Thyroid gland (tissue), 4 donors: ENCODE measurements at regions not wholly inside any gene's neighbourhood (a gene's known extent, or its start where the extent isn't known, plus 50 kb on each side); places are given as distances from the start of the nearest gene placed in this dataset.

Source experiments
- DNase-seq, 2 donors: peaks; one replicate each; pipeline ENCODE4 v3.0.0-alpha.2; 2019
- H3K27ac ChIP-seq, 3 donors: fragments of 200-600 bp; sonication (generic); 1 replicate in 2 of 3; 2 replicates in 1 of 3; pipeline ENCODE4 v1.5.1; 2016 to 2019; ENCODE audit warnings: mild to moderate bottlenecking in 1 of 3, moderate library complexity in 1 of 3
- H3K27me3 ChIP-seq: fragments of 200-600 bp; sonication (generic); one replicate; pipeline ENCODE4 v1.5.1; 2019
- H3K36me3 ChIP-seq, 2 donors: fragments of 200-600 bp; sonication (generic); one replicate each; pipeline ENCODE4 v1.5.1; 2016 to 2019
- H3K4me1 ChIP-seq, 2 donors: fragments of 200-600 bp; sonication (generic); one replicate each; pipeline ENCODE4 v1.5.1; 2017 to 2019
- H3K4me3 ChIP-seq, 3 donors: fragments of 200-600 bp; sonication (generic); replicated peaks in 1 of 3; 1 replicate in 2 of 3; 2 replicates in 1 of 3; pipeline ENCODE4 v1.5.1; 2016; ENCODE audit warnings: mild to moderate bottlenecking in 1 of 3
- H3K9me3 ChIP-seq: fragments of 200-600 bp; sonication (generic); one replicate; pipeline ENCODE4 v1.5.1; 2017
- POLR2A ChIP-seq, 2 donors: fragments of 450-650 bp; IDR thresholded peaks; one replicate each; pipeline ENCODE4 v1.6.1; 2017; ENCODE audit warnings: antibody characterized with exemption in 2 of 2, mild to moderate bottlenecking in 2 of 2, moderate library complexity in 1 of 2
- WGBS, 2 donors: methylation state at CpG; one replicate each; pipeline ENCODE4 v1.1.5; 2017; 5-methylcytosine and 5-hydroxymethylcytosine counted together
- intact Hi-C: fragments of 100-400 bp; cut with DNase I; formaldehyde crosslinking; loops from one replicate; pipeline ENCODE4 v1.15.1; 2023
- TF ChIP-seq, protein P1 (sequence below), 6 experiments: fragments of 200-600 bp in 3 of 6; fragments of 450-650 bp in 3 of 6; sonication (generic) in 3 of 6; IDR thresholded peaks; one replicate each; pipeline ENCODE4 v1.5.1; 2016 to 2019; ENCODE audit warnings: antibody characterized with exemption in 6 of 6, mild to moderate bottlenecking in 2 of 6, inconsistent platforms in 1 of 6, moderate library complexity in 1 of 6

DNA sequence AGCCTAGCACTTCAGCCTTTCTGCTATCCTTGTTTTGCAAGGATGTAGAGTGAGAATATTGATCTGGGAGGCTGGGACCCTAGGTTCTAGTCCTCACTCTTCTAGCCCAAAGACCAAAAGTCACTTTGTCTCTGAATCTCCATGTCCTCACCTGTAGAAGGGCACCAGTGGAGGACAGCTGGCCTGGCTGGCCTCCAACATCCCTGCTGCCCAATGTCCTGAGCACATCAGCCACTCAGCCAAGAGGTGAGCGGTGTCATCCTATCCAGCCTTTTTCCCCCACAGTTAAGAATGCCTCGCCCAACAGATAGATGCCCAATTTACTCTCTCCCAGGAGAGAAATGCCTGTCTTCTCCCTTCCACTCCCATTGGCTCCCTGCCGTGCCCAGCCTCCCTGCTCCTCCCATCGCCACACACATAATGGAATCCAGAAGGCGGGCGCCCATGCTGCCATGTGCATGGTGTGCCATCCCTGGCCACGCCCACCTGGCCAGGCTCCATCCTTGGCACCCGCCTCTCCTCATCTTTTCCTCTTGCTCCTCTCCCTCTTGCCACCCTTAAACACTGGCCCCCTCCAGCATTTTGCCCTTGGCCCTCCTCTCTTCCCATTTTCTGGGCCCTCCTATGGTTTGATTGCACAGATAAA lies 157.3 kb upstream of the SDK2 start:
- no peaks in the 10 kb centered on the region for H3K27me3 ChIP-seq
- peaks cover 0 to 8% of the 10 kb centered on the region in 2 donors for H3K4me1 ChIP-seq
- no peak for DNase-seq
- whole genome bisulfite sequencing, 2 donors: 86 to 91% methylated on average over 8 of the region's 8 CpGs
- H3K4me3 ChIP-seq: no peak overlapping the region
- intact Hi-C loops: no loop called here
- no peaks in the 10 kb centered on the region for H3K36me3 ChIP-seq
- H3K9me3 ChIP-seq: no peaks in the 10 kb centered on the region
- H3K27ac ChIP-seq: no peak overlapping the region
- no peak for TF ChIP-seq POLR2A (IDR thresholded peaks at IDR 0.05)
- TF ChIP-seq, protein P1, sequence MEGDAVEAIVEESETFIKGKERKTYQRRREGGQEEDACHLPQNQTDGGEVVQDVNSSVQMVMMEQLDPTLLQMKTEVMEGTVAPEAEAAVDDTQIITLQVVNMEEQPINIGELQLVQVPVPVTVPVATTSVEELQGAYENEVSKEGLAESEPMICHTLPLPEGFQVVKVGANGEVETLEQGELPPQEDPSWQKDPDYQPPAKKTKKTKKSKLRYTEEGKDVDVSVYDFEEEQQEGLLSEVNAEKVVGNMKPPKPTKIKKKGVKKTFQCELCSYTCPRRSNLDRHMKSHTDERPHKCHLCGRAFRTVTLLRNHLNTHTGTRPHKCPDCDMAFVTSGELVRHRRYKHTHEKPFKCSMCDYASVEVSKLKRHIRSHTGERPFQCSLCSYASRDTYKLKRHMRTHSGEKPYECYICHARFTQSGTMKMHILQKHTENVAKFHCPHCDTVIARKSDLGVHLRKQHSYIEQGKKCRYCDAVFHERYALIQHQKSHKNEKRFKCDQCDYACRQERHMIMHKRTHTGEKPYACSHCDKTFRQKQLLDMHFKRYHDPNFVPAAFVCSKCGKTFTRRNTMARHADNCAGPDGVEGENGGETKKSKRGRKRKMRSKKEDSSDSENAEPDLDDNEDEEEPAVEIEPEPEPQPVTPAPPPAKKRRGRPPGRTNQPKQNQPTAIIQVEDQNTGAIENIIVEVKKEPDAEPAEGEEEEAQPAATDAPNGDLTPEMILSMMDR (IDR thresholded peaks at IDR 0.05): no peak

DNA sequence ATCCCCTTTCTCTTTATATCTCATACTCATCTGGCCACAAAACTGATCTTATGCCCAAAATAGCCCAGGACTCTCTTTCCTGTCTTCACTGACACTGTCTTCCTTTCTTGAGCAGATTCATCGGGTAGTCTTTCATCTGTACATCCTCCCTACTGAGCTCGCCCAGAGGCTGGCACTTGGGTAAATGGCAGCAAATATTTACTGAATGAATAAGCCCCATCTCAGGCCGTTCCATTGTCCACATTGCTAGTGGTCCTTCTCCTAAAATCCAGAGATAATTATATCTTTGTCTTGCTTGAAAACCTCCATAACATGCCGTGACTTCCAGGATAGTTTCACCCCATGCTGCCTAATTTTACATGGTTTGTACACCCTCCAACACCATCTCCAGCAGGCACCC lies 158.1 kb upstream of the SDK2 start:
- WGBS, 2 donors: 62 to 74% methylated on average over 4 of the region's 4 CpGs
- no peaks in the 10 kb centered on the region for H3K9me3 ChIP-seq
- H3K4me3 ChIP-seq: no peak overlapping the region
- H3K4me1 ChIP-seq: peaks cover 0 to 8% of the 10 kb centered on the region in 2 donors
- no peaks in the 10 kb centered on the region for H3K27me3 ChIP-seq
- TF ChIP-seq POLR2A (IDR thresholded peaks at IDR 0.05): no peak
- TF ChIP-seq, protein P1 (IDR thresholded peaks at IDR 0.05): no peak
- H3K36me3 ChIP-seq: no peaks in the 10 kb centered on the region
- intact Hi-C loops: no loop called here
- DNase-seq: no peak
- no peak overlapping the region for H3K27ac ChIP-seq

DNA sequence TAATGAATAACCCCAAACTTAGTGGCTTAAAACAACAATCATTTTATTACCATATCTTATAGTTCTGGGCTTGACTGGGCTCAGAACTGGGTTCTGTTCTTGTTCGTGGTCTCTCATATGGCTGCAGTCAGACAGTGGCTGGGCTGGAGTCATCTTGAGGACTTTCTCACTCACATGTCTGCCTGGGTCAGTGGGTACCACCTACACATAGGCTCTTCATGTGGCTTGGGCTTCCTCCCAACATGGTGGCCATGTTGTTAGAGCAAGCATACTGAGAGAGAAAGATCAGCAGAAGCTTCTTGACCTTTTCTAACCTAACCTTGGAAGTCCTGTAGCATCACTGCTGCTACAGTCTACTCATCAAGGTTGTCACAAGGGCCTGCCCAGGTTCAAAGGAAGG lies 158.6 kb upstream of the SDK2 start:
- intact Hi-C loops: no loop called here
- WGBS, 2 donors: 88 to 95% methylated on average over 1 of the region's 1 CpG
- Histone ChIP-seq H3K4me1 (peaks cover 0 to 5% of the 10 kb centered on the region in 2 donors), H3K36me3 (no peaks in the 10 kb centered on the region), H3K27me3 (no peaks in the 10 kb centered on the region), H3K9me3 (no peaks in the 10 kb centered on the region), H3K4me3 (no peak overlapping the region), H3K27ac (no peak overlapping the region)
- TF ChIP-seq, protein P1 (IDR thresholded peaks at IDR 0.05): no peak
- TF ChIP-seq POLR2A (IDR thresholded peaks at IDR 0.05): no peak
- no peak for DNase-seq

DNA sequence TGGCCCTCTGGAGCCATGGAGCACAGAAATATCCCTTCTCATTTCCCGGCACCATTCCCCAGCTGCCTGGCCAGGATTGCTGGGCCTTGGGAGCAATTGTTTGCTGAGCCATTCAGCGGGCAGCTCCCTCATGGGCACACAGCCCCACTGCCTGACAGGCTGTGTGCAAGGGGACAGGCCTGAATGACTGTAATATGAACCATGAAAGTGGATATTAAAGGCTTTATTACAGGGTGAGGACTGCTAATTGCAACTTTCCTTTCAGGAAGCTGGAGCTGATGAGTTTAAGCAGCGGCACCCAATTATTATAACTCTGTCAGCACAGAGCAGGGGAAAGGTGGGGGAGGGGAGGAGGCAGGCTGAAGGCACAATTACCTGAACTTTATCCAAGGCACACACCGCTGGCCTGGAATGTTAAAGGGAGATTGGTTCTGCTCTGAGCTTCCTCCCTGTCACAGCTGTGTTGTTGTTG lies 159.8 kb upstream of the SDK2 start:
- no peak overlapping the region for H3K27ac ChIP-seq
- no peaks in the 10 kb centered on the region for H3K27me3 ChIP-seq
- TF ChIP-seq, protein P1 (IDR thresholded peaks at IDR 0.05): no peak
- TF ChIP-seq POLR2A (IDR thresholded peaks at IDR 0.05): no peak
- no peak for DNase-seq
- 40 to 51% methylated on average over 4 of the region's 4 CpGs for WGBS, 2 donors
- H3K9me3 ChIP-seq: no peaks in the 10 kb centered on the region
- no peak overlapping the region for H3K4me3 ChIP-seq
- intact Hi-C loops: no loop called here
- H3K4me1 ChIP-seq: no peaks in the 10 kb centered on the region
- H3K36me3 ChIP-seq: no peaks in the 10 kb centered on the region

DNA sequence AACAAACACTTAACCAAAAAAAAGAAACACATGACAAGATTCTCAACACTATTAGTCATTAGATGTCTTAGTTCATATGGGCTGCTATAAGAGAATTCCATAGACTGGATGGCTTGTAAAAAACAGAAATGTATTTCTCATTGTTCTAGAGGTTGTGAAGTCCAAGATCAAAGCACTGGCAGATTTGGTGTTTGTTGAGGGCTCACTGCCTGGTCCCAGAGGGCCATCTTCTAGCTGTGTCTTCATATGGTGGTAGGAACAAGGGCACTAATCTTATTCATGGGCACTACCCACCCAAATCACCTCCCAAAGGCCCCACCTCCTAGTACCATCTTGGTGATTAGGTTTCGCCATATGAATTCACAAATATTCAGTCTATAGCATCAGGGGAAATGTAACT lies 162.5 kb upstream of the SDK2 start:
- Histone ChIP-seq H3K4me3 (no peak overlapping the region), H3K27me3 (no peaks in the 10 kb centered on the region), H3K36me3 (no peaks in the 10 kb centered on the region), H3K9me3 (no peaks in the 10 kb centered on the region), H3K4me1 (no peaks in the 10 kb centered on the region), H3K27ac (no peak overlapping the region)
- intact Hi-C loops: no loop called here
- 94% methylated on average over 1 of the region's 1 CpG for WGBS, 2 donors
- TF ChIP-seq, protein P1 (IDR thresholded peaks at IDR 0.05): no peak
- no peak for DNase-seq
